ENCODE measurements at regions not wholly inside any gene's neighbourhood (a gene's known extent, or its start where the extent isn't known, plus 50 kb on each side); places are given as distances from the start of the nearest gene placed in this dataset.
"Not testable (repeated sequence)": the region's sequence is repeated elsewhere in the genome, so short reads cannot be mapped to it uniquely, and the experiment has no call there.

GRCh38 chr17:18546514-18547398 is 70.2 kb downstream of the LGALS9C start:
- H3K27ac ChIP-seq (ENCODE audit: low read depth, low read length); H3K27me3 ChIP-seq (ENCODE audit: control insufficient read depth in 5 of 5, insufficient read depth in 4 of 5, low read length in 5 of 5); H3K36me3 ChIP-seq (ENCODE audit: control insufficient read depth in 5 of 5, insufficient read depth in 5 of 5, low read length in 5 of 5); H3K9ac ChIP-seq (ENCODE audit: low read length in 5 of 5); H3K4me1 ChIP-seq (ENCODE audit: control insufficient read depth in 5 of 5, insufficient read depth in 5 of 5, low read length in 5 of 5); H3K4me3 ChIP-seq (ENCODE audit: low read depth in 1 of 5, low read length in 5 of 5); H3K9me3 ChIP-seq (ENCODE audit: control insufficient read depth in 5 of 5, low read length in 5 of 5): not testable (repeated sequence)

- not testable (repeated sequence) for H3K27ac ChIP-seq (ENCODE audit: low read depth, low read length); H3K4me1 ChIP-seq (ENCODE audit: control insufficient read depth in 5 of 5, insufficient read depth in 5 of 5, low read length in 5 of 5); H3K4me3 ChIP-seq (ENCODE audit: low read depth in 1 of 5, low read length in 5 of 5); H3K9me3 ChIP-seq (ENCODE audit: control insufficient read depth in 5 of 5, low read length in 5 of 5); H3K27me3 ChIP-seq (ENCODE audit: control insufficient read depth in 5 of 5, insufficient read depth in 4 of 5, low read length in 5 of 5); H3K9ac ChIP-seq (ENCODE audit: low read length in 5 of 5); H3K36me3 ChIP-seq (ENCODE audit: control insufficient read depth in 5 of 5, insufficient read depth in 5 of 5, low read length in 5 of 5)
These were observed 80.5 kb downstream of the LGALS9C start for GRCh38 chr17:18557086-18557485.

- not testable (repeated sequence) for H3K27me3 ChIP-seq (ENCODE audit: control insufficient read depth in 5 of 5, insufficient read depth in 4 of 5, low read length in 5 of 5); H3K9ac ChIP-seq (ENCODE audit: low read length in 5 of 5)
These were observed 80.7 kb downstream of the TBC1D28 start for GRCh38 chr17:18563381-18564098.

GRCh38 chr17:18564099-18564448 is 80.1 kb downstream of the TBC1D28 start:
- H3K36me3 ChIP-seq (ENCODE audit: control insufficient read depth in 5 of 5, insufficient read depth in 5 of 5, low read length in 5 of 5); H3K27ac ChIP-seq (ENCODE audit: low read depth, low read length); H3K4me3 ChIP-seq (ENCODE audit: low read depth in 1 of 5, low read length in 5 of 5); H3K9me3 ChIP-seq (ENCODE audit: control insufficient read depth in 5 of 5, low read length in 5 of 5); H3K27me3 ChIP-seq (ENCODE audit: control insufficient read depth in 5 of 5, insufficient read depth in 4 of 5, low read length in 5 of 5); H3K9ac ChIP-seq (ENCODE audit: low read length in 5 of 5); H3K4me1 ChIP-seq (ENCODE audit: control insufficient read depth in 5 of 5, insufficient read depth in 5 of 5, low read length in 5 of 5): not testable (repeated sequence)

More at GRCh38 chr17:18563381-18564098, 80.7 kb downstream of the TBC1D28 start:
- H3K4me1 ChIP-seq (ENCODE audit: control insufficient read depth in 5 of 5, insufficient read depth in 5 of 5, low read length in 5 of 5); H3K36me3 ChIP-seq (ENCODE audit: control insufficient read depth in 5 of 5, insufficient read depth in 5 of 5, low read length in 5 of 5); H3K4me3 ChIP-seq (ENCODE audit: low read depth in 1 of 5, low read length in 5 of 5); H3K9me3 ChIP-seq (ENCODE audit: control insufficient read depth in 5 of 5, low read length in 5 of 5); H3K27ac ChIP-seq (ENCODE audit: low read depth, low read length): not testable (repeated sequence)

- H3K9ac ChIP-seq (ENCODE audit: low read length in 5 of 5); H3K27ac ChIP-seq (ENCODE audit: low read depth, low read length); H3K4me3 ChIP-seq (ENCODE audit: low read depth in 1 of 5, low read length in 5 of 5); H3K36me3 ChIP-seq (ENCODE audit: control insufficient read depth in 5 of 5, insufficient read depth in 5 of 5, low read length in 5 of 5); H3K9me3 ChIP-seq (ENCODE audit: control insufficient read depth in 5 of 5, low read length in 5 of 5); H3K27me3 ChIP-seq (ENCODE audit: control insufficient read depth in 5 of 5, insufficient read depth in 4 of 5, low read length in 5 of 5); H3K4me1 ChIP-seq (ENCODE audit: control insufficient read depth in 5 of 5, insufficient read depth in 5 of 5, low read length in 5 of 5): not testable (repeated sequence)
These were observed 75.8 kb downstream of the TBC1D28 start for GRCh38 chr17:18568108-18568995.

GRCh38 chr17:18569489-18569913 is 74.7 kb downstream of the TBC1D28 start:
- not testable (repeated sequence) for H3K27me3 ChIP-seq (ENCODE audit: control insufficient read depth in 5 of 5, insufficient read depth in 4 of 5, low read length in 5 of 5); H3K4me1 ChIP-seq (ENCODE audit: control insufficient read depth in 5 of 5, insufficient read depth in 5 of 5, low read length in 5 of 5); H3K9ac ChIP-seq (ENCODE audit: low read length in 5 of 5); H3K27ac ChIP-seq (ENCODE audit: low read depth, low read length); H3K36me3 ChIP-seq (ENCODE audit: control insufficient read depth in 5 of 5, insufficient read depth in 5 of 5, low read length in 5 of 5); H3K9me3 ChIP-seq (ENCODE audit: control insufficient read depth in 5 of 5, low read length in 5 of 5)
- peak overlapping the region in 2 of 5 donors; percentile 25 to 53 for H3K4me3 ChIP-seq (ENCODE audit: low read depth in 1 of 5, low read length in 5 of 5)

- not testable (repeated sequence) for H3K27ac ChIP-seq (ENCODE audit: low read depth, low read length)
These were observed 71.7 kb downstream of the TBC1D28 start for GRCh38 chr17:18572536-18572935.

GRCh38 chr17:18574137-18574536 is 70.1 kb downstream of the TBC1D28 start:
- H3K4me1 ChIP-seq (ENCODE audit: control insufficient read depth in 5 of 5, insufficient read depth in 5 of 5, low read length in 5 of 5); H3K4me3 ChIP-seq (ENCODE audit: low read depth in 1 of 5, low read length in 5 of 5); H3K27me3 ChIP-seq (ENCODE audit: control insufficient read depth in 5 of 5, insufficient read depth in 4 of 5, low read length in 5 of 5); H3K36me3 ChIP-seq (ENCODE audit: control insufficient read depth in 5 of 5, insufficient read depth in 5 of 5, low read length in 5 of 5); H3K9me3 ChIP-seq (ENCODE audit: control insufficient read depth in 5 of 5, low read length in 5 of 5); H3K27ac ChIP-seq (ENCODE audit: low read depth, low read length); H3K9ac ChIP-seq (ENCODE audit: low read length in 5 of 5): not testable (repeated sequence)

More at GRCh38 chr17:18572536-18572935, 71.7 kb downstream of the TBC1D28 start:
- not testable (repeated sequence) for H3K9me3 ChIP-seq (ENCODE audit: control insufficient read depth in 5 of 5, low read length in 5 of 5); H3K4me1 ChIP-seq (ENCODE audit: control insufficient read depth in 5 of 5, insufficient read depth in 5 of 5, low read length in 5 of 5); H3K4me3 ChIP-seq (ENCODE audit: low read depth in 1 of 5, low read length in 5 of 5); H3K9ac ChIP-seq (ENCODE audit: low read length in 5 of 5); H3K36me3 ChIP-seq (ENCODE audit: control insufficient read depth in 5 of 5, insufficient read depth in 5 of 5, low read length in 5 of 5); H3K27me3 ChIP-seq (ENCODE audit: control insufficient read depth in 5 of 5, insufficient read depth in 4 of 5, low read length in 5 of 5)
